Cardiac muscle cell (in vitro differentiated cells and primary cell): ENCODE measurements at regions not wholly inside any gene's neighbourhood (a gene's known extent, or its start where the extent isn't known, plus 50 kb on each side); places are given as distances from the start of the nearest gene placed in this dataset.

Source experiments
- DNase-seq, 2 donors: peaks; one replicate each; pipeline versions ENCODE4 v3.0.0 to v3.0.0-alpha.2; 2010 to 2017; ENCODE audit warnings: low read depth in 1 of 2, low spot score in 1 of 2
- H3K27ac ChIP-seq: fragments of 200-600 bp; sonication (generic); 2 replicates; pipeline ENCODE4 v1.5.1; 2016
- H3K27me3 ChIP-seq: fragments of 200-600 bp; sonication (generic); 2 replicates; pipeline ENCODE4 v1.6.0; 2016; ENCODE audit warnings: control low read depth
- H3K36me3 ChIP-seq: fragments of 200-600 bp; sonication (generic); 2 replicates; pipeline ENCODE4 v1.5.1; 2016; ENCODE audit warnings: control low read depth
- H3K4me1 ChIP-seq: fragments of 200-600 bp; sonication (generic); 2 replicates; pipeline ENCODE4 v1.8.1; 2017; ENCODE audit warnings: low read depth, mild to moderate bottlenecking, mixed run types
- H3K4me3 ChIP-seq: fragments of 200-600 bp; sonication (generic); 2 replicates; pipeline ENCODE4 v1.5.1; 2016; ENCODE audit warnings: mild to moderate bottlenecking
- H3K9me3 ChIP-seq: fragments of 200-600 bp; sonication (generic); 2 replicates; pipeline ENCODE4 v1.5.1; 2017; ENCODE audit warnings: low read depth, mild to moderate bottlenecking, control low read depth
- TF ChIP-seq, protein P1 (sequence below): IDR thresholded peaks from 2 replicates; pipeline ENCODE4 v1.5.1; 2012; ENCODE audit warnings: low read depth, mild to moderate bottlenecking, low read length

DNA sequence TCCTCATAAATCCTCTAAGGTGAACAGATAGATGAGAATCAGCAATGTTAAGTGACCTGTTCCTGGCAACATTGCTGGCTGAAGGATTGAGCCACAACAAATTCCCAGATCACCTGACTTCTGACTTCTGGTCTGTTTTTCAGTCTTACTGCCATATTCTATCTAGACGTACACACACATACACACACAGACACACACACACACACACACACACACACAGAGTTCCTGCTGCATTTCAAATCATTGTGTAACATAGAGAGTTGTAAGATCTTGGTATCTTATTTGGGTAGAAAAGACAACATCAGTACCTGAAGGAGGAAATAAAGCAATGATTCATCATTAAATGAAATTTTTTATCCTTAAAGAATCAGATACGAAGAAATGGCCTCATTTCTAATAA, 342.6 kb downstream of the MFSD1 start:
- no peaks in the 10 kb centered on the region for H3K36me3 ChIP-seq
- no peaks in the 10 kb centered on the region for H3K9me3 ChIP-seq
- no peak overlapping the region for H3K4me3 ChIP-seq
- no peaks in the 10 kb centered on the region for H3K27me3 ChIP-seq
- DNase-seq: no peak
- H3K27ac ChIP-seq: no peak overlapping the region
- TF ChIP-seq, protein P1, sequence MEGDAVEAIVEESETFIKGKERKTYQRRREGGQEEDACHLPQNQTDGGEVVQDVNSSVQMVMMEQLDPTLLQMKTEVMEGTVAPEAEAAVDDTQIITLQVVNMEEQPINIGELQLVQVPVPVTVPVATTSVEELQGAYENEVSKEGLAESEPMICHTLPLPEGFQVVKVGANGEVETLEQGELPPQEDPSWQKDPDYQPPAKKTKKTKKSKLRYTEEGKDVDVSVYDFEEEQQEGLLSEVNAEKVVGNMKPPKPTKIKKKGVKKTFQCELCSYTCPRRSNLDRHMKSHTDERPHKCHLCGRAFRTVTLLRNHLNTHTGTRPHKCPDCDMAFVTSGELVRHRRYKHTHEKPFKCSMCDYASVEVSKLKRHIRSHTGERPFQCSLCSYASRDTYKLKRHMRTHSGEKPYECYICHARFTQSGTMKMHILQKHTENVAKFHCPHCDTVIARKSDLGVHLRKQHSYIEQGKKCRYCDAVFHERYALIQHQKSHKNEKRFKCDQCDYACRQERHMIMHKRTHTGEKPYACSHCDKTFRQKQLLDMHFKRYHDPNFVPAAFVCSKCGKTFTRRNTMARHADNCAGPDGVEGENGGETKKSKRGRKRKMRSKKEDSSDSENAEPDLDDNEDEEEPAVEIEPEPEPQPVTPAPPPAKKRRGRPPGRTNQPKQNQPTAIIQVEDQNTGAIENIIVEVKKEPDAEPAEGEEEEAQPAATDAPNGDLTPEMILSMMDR: no peak
- no peaks in the 10 kb centered on the region for H3K4me1 ChIP-seq

DNA sequence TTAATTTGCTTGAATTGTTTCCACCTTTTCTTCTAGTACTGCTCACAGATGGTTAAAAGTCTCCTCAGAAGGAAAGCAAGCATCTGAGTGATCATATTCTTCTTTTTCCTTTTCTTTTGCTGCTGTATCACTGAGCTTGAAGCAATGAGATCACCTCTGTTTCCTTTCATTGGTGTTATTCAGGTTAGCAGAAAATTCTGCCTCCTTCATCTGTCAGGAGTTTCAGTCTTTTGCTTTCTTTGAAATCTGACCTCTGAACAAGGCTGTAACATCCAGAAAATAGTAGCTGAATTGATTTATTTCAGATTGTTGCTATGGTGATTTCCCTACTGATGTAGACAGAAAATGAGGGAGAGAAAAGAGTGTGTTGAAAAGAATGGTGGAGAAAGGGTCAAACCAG, 343.0 kb downstream of the MFSD1 start:
- no peak overlapping the region for H3K27ac ChIP-seq
- TF ChIP-seq, protein P1: no peak
- H3K4me1 ChIP-seq: no peaks in the 10 kb centered on the region
- H3K36me3 ChIP-seq: no peaks in the 10 kb centered on the region
- no peaks in the 10 kb centered on the region for H3K27me3 ChIP-seq
- no peak for DNase-seq
- no peak overlapping the region for H3K4me3 ChIP-seq
- H3K9me3 ChIP-seq: no peaks in the 10 kb centered on the region

GRCh38 chr3:159146392-159146791, 344.5 kb downstream of the MFSD1 start:
- Histone ChIP-seq H3K27me3 (no peaks in the 10 kb centered on the region), H3K27ac (no peak overlapping the region), H3K4me3 (no peak overlapping the region), H3K4me1 (no peaks in the 10 kb centered on the region), H3K9me3 (no peaks in the 10 kb centered on the region), H3K36me3 (no peaks in the 10 kb centered on the region)
- no peak for DNase-seq
- TF ChIP-seq, protein P1: no peak

GRCh38 chr3:159146856-159147435, 345.1 kb downstream of the MFSD1 start:
- TF ChIP-seq, protein P1: no peak
- Histone ChIP-seq H3K27ac (no peak overlapping the region), H3K4me1 (no peaks in the 10 kb centered on the region), H3K4me3 (no peak overlapping the region), H3K27me3 (no peaks in the 10 kb centered on the region), H3K9me3 (no peaks in the 10 kb centered on the region), H3K36me3 (no peaks in the 10 kb centered on the region)
- peak in 1 of 2 donors; percentile 5 for DNase-seq

DNA sequence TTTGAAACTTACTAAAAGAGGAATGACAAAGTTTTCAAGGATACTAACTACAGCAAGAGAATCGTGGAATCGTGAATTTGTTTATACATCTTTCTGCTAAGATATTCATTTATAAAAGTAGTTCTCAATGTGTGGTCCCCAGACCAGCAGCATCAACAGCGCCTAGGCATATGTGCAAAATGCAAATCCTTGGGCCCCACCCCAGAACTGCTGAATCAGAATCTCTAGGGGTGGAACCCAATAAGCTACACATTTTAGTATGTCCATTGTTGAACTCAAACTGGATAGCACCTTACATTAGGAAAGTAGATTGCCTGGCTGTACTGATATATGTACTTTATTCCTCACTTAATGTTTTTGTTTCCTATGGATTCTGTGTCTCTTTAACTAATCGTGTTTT, 346.0 kb downstream of the MFSD1 start:
- no peaks in the 10 kb centered on the region for H3K27me3 ChIP-seq
- H3K27ac ChIP-seq: no peak overlapping the region
- H3K9me3 ChIP-seq: no peaks in the 10 kb centered on the region
- no peaks in the 10 kb centered on the region for H3K36me3 ChIP-seq
- no peaks in the 10 kb centered on the region for H3K4me1 ChIP-seq
- no peak for DNase-seq
- TF ChIP-seq, protein P1: no peak
- no peak overlapping the region for H3K4me3 ChIP-seq

DNA sequence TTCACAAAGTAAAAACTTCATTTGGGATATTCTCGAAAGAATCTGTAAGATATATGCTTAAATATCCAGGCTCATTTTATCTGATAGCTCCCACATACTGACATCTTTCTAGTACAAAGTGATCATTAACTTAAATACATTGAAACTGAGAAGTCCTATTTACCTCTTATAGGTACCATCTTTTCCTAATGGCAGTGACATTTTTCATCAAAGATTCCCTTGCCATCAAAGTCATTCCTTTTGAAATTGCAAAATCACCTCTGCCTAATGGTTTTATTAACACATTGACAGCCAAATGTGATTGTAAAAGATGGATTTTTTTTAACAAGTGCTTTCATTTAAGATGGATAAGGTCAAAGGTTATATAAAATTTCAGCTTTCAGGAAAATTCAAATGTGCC, 346.6 kb downstream of the MFSD1 start:
- no peaks in the 10 kb centered on the region for H3K36me3 ChIP-seq
- TF ChIP-seq, protein P1: no peak
- DNase-seq: no peak
- no peaks in the 10 kb centered on the region for H3K4me1 ChIP-seq
- no peak overlapping the region for H3K27ac ChIP-seq
- H3K9me3 ChIP-seq: no peaks in the 10 kb centered on the region
- no peak overlapping the region for H3K4me3 ChIP-seq
- no peaks in the 10 kb centered on the region for H3K27me3 ChIP-seq
